ENCODE measurements at regions not wholly inside any gene's neighbourhood (a gene's known extent, or its start where the extent isn't known, plus 50 kb on each side); places are given as distances from the start of the nearest gene placed in this dataset.

GRCh38 chr5:62149879-62150278, 156.1 kb upstream of the KIF2A start:
- H3K4me3 ChIP-seq = no peak overlapping the region
- H3K79me2 ChIP-seq (ENCODE audit: low read depth) = no peaks in the 10 kb centered on the region
- no peaks in the 10 kb centered on the region; the same call in 1 of the 2 replicates for H3K9me2 ChIP-seq (ENCODE audit: insufficient read depth)
- no peaks in the 10 kb centered on the region for H3K9me3 ChIP-seq (ENCODE audit: insufficient read depth, low read depth)
- H3K4me1 ChIP-seq (replicated peaks; ENCODE audit: insufficient read depth) = no peaks in the 10 kb centered on the region
- no peaks in the 10 kb centered on the region for H3F3A ChIP-seq (ENCODE audit: insufficient read depth, low read depth)
- no TSS peak for BruUV-seq (replicated peaks)
- no peaks in the 10 kb centered on the region for H3K36me3 ChIP-seq (ENCODE audit: low read depth)
- intact Hi-C loops (cut with micrococcal nuclease; ENCODE audit: unreplicated experiment) = loop anchor here (10.0 kb wide), 1 partner anchor 1185 kb away; no protein-coding TSS in a partner anchor
- CTCF ChIA-PET = no interaction called here
- H3K27me3 ChIP-seq (ENCODE audit: insufficient read depth, low read depth) = peaks cover 33% of the 10 kb centered on the region
- TF ChIP-seq, protein P1, sequence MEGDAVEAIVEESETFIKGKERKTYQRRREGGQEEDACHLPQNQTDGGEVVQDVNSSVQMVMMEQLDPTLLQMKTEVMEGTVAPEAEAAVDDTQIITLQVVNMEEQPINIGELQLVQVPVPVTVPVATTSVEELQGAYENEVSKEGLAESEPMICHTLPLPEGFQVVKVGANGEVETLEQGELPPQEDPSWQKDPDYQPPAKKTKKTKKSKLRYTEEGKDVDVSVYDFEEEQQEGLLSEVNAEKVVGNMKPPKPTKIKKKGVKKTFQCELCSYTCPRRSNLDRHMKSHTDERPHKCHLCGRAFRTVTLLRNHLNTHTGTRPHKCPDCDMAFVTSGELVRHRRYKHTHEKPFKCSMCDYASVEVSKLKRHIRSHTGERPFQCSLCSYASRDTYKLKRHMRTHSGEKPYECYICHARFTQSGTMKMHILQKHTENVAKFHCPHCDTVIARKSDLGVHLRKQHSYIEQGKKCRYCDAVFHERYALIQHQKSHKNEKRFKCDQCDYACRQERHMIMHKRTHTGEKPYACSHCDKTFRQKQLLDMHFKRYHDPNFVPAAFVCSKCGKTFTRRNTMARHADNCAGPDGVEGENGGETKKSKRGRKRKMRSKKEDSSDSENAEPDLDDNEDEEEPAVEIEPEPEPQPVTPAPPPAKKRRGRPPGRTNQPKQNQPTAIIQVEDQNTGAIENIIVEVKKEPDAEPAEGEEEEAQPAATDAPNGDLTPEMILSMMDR (conservative IDR thresholded peaks at IDR 0.05) = no peak
- TF ChIP-seq EZH2 (IDR thresholded peaks at IDR 0.05; ENCODE audit: low read depth) = no peak
- POLR2A ChIA-PET (ENCODE audit: unreplicated experiment) = no interaction called here
- no peak overlapping the region for H2AFZ ChIP-seq
- no peak overlapping the region for H3K4me2 ChIP-seq
- DNase-seq = no peak
- H3K27ac ChIP-seq = no peak overlapping the region
- no peaks in the 10 kb centered on the region for H4K20me1 ChIP-seq (ENCODE audit: insufficient read depth)

GRCh38 chr5:62152394-62153087, 153.5 kb upstream of the KIF2A start:
- ChIA-PET POLR2A (ENCODE audit: unreplicated experiment) (no interaction called here), CTCF (no interaction called here)

DNA sequence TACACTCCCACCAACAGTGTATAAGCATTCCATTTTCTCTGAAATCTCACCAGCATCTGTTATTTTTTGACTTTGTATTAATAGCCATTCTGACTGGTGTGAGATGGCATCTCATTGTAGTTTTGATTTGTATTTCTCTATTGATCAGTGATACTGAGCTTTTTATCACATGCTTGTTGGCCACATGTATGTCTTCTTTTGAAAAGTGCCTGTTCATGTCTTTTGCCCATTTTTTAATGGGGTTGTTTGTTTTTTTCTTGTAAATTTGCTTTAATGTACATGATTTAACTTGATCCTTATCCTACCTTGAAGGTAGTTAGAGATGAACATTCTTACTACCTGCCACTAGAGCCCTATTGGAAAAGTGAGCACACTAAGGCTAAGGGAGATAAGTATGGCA, 151.2 kb upstream of the KIF2A start:
- intact Hi-C loops (cut with micrococcal nuclease; ENCODE audit: unreplicated experiment) = no loop called here
- POLR2A ChIA-PET (ENCODE audit: unreplicated experiment) = no interaction called here
- H3K9me2 ChIP-seq (ENCODE audit: insufficient read depth) = no peaks in the 10 kb centered on the region
- no peaks in the 10 kb centered on the region for H3K36me3 ChIP-seq (ENCODE audit: low read depth)
- H3K4me1 ChIP-seq (replicated peaks; ENCODE audit: insufficient read depth) = no peaks in the 10 kb centered on the region
- no peak overlapping the region for H3K27ac ChIP-seq
- no TSS peak for BruUV-seq (replicated peaks)
- no peak overlapping the region for H3K4me2 ChIP-seq
- H4K20me1 ChIP-seq (ENCODE audit: insufficient read depth) = no peaks in the 10 kb centered on the region
- H3F3A ChIP-seq (ENCODE audit: insufficient read depth, low read depth) = no peaks in the 10 kb centered on the region
- H3K27me3 ChIP-seq (ENCODE audit: insufficient read depth, low read depth) = peaks cover 32% of the 10 kb centered on the region
- DNase-seq = no peak
- H2AFZ ChIP-seq = no peak overlapping the region
- no peak overlapping the region for H3K4me3 ChIP-seq
- TF ChIP-seq EZH2 (IDR thresholded peaks at IDR 0.05; ENCODE audit: low read depth) = no peak
- TF ChIP-seq, protein P1 (conservative IDR thresholded peaks at IDR 0.05) = no peak
- H3K79me2 ChIP-seq (ENCODE audit: low read depth) = no peaks in the 10 kb centered on the region
- CTCF ChIA-PET = interaction anchor here (0.7 kb wide), 1 partner anchor 1626 kb away, joined by 3 read pairs; no protein-coding TSS in a partner anchor
- no peaks in the 10 kb centered on the region for H3K9me3 ChIP-seq (ENCODE audit: insufficient read depth, low read depth)

More at GRCh38 chr5:62152394-62153087, 153.5 kb upstream of the KIF2A start:
- BruUV-seq (replicated peaks) = no TSS peak
- intact Hi-C loops (cut with micrococcal nuclease; ENCODE audit: unreplicated experiment) = no loop called here
- Histone ChIP-seq H3K9me2 (ENCODE audit: insufficient read depth) (no peaks in the 10 kb centered on the region; the same call in 1 of the 2 replicates), H3K4me3 (no peak overlapping the region), H4K20me1 (ENCODE audit: insufficient read depth) (no peaks in the 10 kb centered on the region), H3K4me1 (replicated peaks; ENCODE audit: insufficient read depth) (no peaks in the 10 kb centered on the region), H3K36me3 (ENCODE audit: low read depth) (no peaks in the 10 kb centered on the region), H3K4me2 (no peak overlapping the region), H3K27me3 (ENCODE audit: insufficient read depth, low read depth) (peaks cover 32% of the 10 kb centered on the region), H3K27ac (no peak overlapping the region), H3K79me2 (ENCODE audit: low read depth) (no peaks in the 10 kb centered on the region), H3F3A (ENCODE audit: insufficient read depth, low read depth) (no peaks in the 10 kb centered on the region), H3K9me3 (ENCODE audit: insufficient read depth, low read depth) (no peaks in the 10 kb centered on the region), H2AFZ (no peak overlapping the region)
- DNase-seq = no peak
- no peak for TF ChIP-seq EZH2 (IDR thresholded peaks at IDR 0.05; ENCODE audit: low read depth)
- TF ChIP-seq, protein P1 (conservative IDR thresholded peaks at IDR 0.05) = no peak
